IgD-negative memory B cell (primary cell): ENCODE measurements at regions not wholly inside any gene's neighbourhood (a gene's known extent, or its start where the extent isn't known, plus 50 kb on each side); places are given as distances from the start of the nearest gene placed in this dataset.
A peak's percentile ranks its signal among the peaks of the same experiment; 100 is the strongest.

ENCODE experiments used
- H3K27ac Mint-ChIP-seq, 3 donors: one replicate each; pipeline ENCODE4 v1.8.0; 2020 to 2022; ENCODE audit warnings: mild to moderate bottlenecking in 3 of 3, mixed read lengths in 3 of 3, moderate library complexity in 1 of 3
- H3K27me3 Mint-ChIP-seq: one replicate; pipeline ENCODE4 v1.8.0; 2021; ENCODE audit warnings: mixed read lengths
- H3K36me3 Mint-ChIP-seq: one replicate; pipeline ENCODE4 v1.8.0; 2020; ENCODE audit warnings: mild to moderate bottlenecking, mixed read lengths
- H3K4me1 Mint-ChIP-seq, 3 donors: one replicate each; pipeline ENCODE4 v1.8.0; 2020 to 2022; ENCODE audit warnings: mixed read lengths in 3 of 3, mild to moderate bottlenecking in 1 of 3
- H3K4me3 Mint-ChIP-seq, 4 donors: one replicate each; pipeline ENCODE4 v1.8.0; 2020 to 2022; ENCODE audit warnings: mild to moderate bottlenecking in 4 of 4, mixed read lengths in 4 of 4, moderate library complexity in 3 of 4
- H3K9me3 Mint-ChIP-seq, 3 donors: one replicate each; pipeline ENCODE4 v1.8.0; 2020 to 2021; ENCODE audit warnings: mixed read lengths in 3 of 3, mild to moderate bottlenecking in 1 of 3

DNA sequence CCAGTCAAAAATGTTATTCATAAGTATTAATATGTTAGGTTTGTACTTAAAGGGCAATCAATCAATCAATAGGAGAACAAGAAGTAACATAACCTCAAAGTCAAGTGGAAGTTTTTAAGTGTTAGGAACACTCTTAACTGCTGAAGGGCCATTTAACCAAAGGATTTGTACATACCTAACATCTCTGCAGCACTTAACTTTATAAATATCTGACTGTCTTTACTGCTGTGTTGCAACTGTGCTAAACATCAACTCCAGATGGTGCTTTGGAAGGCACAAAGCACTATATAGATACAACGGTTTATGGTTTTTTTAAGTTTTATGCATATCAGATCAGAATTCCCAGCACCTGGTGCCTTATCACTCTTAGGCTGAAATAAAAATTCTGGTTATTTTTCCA lies 604.9 kb upstream of the PTGER4 start:
- Mint-ChIP-seq H3K36me3 (peaks cover 2% of the 10 kb centered on the region), H3K9me3 (no peaks in the 10 kb centered on the region), H3K27ac (no peak overlapping the region), H3K4me1 (no peaks in the 10 kb centered on the region), H3K4me3 (no peak overlapping the region), H3K27me3 (no peaks in the 10 kb centered on the region)

DNA sequence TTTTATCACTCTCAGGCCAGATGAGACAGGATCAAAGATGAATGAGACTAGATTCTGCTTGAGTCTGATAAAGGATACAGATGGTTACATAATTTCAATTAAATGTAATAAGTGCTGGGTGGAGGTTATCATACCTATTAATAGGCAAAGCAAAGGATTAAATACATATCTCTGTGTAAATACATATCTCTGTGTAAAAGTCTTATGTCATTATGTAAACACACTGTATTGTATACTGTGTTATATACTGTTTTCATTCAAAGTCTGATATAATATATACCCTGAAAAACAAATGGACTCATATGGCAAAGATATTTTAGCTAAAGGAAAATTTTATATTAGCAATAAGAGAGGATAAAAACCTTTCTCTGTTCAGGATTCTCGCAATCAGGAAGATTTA lies 605.8 kb upstream of the PTGER4 start:
- Mint-ChIP-seq H3K9me3 (no peaks in the 10 kb centered on the region), H3K36me3 (peaks cover 2% of the 10 kb centered on the region), H3K4me1 (no peaks in the 10 kb centered on the region), H3K4me3 (no peak overlapping the region), H3K27me3 (no peaks in the 10 kb centered on the region), H3K27ac (no peak overlapping the region)

DNA sequence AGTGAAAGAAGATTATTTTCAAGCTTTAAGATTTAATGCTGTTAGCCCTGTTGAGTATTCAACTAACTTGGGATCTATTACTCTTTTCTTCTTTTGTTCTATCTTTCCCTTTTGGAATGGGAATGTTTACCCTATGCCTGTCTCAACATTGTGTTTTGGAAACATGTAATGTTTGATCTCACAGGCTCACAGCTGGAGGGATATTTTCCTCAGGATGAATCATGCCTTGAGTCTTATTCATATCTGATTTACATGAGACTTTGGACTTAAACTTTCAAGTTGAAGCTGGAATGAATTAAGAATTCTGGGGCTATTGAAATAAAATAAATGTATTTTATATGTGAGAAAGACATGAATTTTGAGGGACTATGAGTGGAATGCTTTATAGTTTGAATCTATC lies 607.8 kb upstream of the PTGER4 start:
- H3K27ac Mint-ChIP-seq = no peak overlapping the region

DNA sequence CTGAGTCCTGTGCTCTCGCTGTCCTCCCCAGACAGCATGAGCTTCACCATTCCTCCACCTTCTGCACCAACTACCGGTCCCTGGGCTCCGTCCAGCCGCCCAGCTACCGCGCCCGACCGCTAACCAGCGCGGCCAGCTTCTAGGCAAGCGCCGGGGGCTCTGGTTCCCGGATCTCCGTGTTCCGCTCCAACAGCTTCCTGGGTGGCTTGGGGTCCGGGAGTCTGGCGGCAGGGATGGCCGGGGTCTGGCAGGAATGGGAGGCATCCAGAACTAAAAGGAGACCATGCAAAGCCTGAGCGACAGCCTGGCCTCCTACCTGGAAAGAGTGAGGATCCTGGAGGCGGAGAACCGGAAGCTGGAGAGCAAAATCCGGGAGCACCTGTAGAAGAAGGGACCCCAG lies 613.1 kb upstream of the PTGER4 start:
- no peaks in the 10 kb centered on the region for H3K27me3 Mint-ChIP-seq
- H3K27ac Mint-ChIP-seq = no peak overlapping the region
- H3K9me3 Mint-ChIP-seq = peaks cover 0 to 1% (median 0%) of the 10 kb centered on the region in 3 donors
- H3K4me1 Mint-ChIP-seq = no peaks in the 10 kb centered on the region
- H3K4me3 Mint-ChIP-seq = no peak overlapping the region
- H3K36me3 Mint-ChIP-seq = no peaks in the 10 kb centered on the region

More for the DNA sequence above, 607.8 kb upstream of the PTGER4 start:
- H3K4me1 Mint-ChIP-seq = no peaks in the 10 kb centered on the region
- H3K36me3 Mint-ChIP-seq = no peaks in the 10 kb centered on the region
- H3K9me3 Mint-ChIP-seq = no peaks in the 10 kb centered on the region
- H3K4me3 Mint-ChIP-seq = no peak overlapping the region
- no peaks in the 10 kb centered on the region for H3K27me3 Mint-ChIP-seq

DNA sequence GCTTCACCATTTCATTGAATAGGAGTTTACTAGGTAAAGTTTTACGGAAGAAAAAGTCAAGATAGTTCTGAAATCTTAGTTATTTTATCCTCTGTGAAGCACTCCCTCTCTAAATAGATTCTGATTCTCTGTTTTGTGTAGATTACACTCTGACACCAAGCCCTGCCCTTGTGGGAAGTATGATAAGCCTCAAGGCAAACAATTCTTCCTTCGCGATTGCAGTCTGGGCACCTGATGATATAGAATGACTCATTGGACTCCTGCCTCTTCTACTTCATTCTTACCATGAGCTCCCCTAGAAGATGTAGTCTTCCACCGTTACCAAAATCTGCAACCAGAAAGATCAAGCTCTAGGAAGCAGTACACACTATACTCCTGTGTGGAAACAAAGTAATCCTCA lies 626.9 kb upstream of the PTGER4 start:
- H3K9me3 Mint-ChIP-seq = no peaks in the 10 kb centered on the region
- no peaks in the 10 kb centered on the region for H3K36me3 Mint-ChIP-seq
- no peak overlapping the region for H3K27ac Mint-ChIP-seq
- no peaks in the 10 kb centered on the region for H3K4me1 Mint-ChIP-seq
- H3K27me3 Mint-ChIP-seq = no peaks in the 10 kb centered on the region
- no peak overlapping the region for H3K4me3 Mint-ChIP-seq

DNA sequence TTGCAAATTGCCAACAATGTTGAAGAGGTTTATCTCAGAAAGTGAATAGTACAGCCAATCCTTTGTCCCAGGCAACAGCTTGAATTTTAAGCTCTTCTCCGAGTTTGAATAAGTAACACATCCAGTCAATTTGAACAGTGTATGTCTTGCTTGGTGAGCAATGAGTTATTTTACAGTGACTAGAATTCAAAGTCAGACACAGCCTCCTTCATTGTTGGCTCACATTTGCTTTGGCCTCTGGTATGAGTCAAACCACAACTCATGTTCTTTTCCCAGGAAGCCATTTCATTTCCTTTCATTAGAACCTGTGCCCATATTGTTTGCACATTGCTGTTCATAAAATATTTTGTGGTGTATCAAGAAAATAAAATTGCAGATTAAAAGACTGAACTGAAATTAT lies 622.0 kb upstream of the DAB2 start:
- Mint-ChIP-seq H3K4me1 (peaks cover 9 to 19% (median 9%) of the 10 kb centered on the region in 3 donors), H3K4me3 (no peak overlapping the region), H3K9me3 (no peaks in the 10 kb centered on the region), H3K27ac (no peak overlapping the region), H3K27me3 (no peaks in the 10 kb centered on the region), H3K36me3 (peaks cover 2% of the 10 kb centered on the region)

DNA sequence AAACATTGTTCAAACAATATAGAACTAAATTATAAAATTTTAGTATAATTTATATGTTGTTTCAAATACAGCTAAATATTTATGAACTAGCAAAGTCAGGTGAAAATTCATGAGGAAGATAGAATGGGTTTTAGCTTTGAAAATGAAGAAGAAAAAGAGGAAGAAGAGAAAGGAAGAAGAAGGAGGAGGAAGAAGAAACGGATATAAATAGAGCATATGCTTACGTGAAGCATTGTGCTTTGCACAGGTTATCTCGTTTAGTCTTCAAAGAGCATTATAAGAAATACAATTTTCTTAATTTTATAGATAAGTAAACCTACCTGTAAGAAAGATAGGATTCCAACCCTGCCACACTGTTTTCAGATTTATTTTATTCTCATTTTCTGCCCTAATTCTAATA lies 620.6 kb upstream of the DAB2 start:
- Mint-ChIP-seq H3K9me3 (no peaks in the 10 kb centered on the region), H3K27ac (no peak overlapping the region), H3K4me3 (peak overlapping the region in 1 of 4 donors; percentile 33)

DNA sequence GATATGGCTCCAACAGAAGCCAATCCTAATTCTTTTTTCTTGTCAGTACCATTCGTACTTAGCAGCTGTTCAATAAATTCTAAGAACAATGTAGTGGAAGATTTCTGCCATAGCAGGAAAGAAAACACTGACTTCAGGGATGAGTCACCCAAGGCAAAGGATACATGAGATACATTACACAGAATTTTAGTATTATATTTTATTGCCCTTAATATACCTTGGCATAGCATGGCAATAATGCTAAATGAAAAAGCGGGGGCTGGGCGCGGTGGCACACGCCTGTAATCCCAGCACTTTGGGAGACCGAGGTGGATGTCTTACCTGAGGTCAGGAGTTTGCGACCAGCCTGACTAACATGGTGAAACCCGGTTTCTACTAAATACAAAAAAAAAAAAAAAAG lies 619.1 kb upstream of the DAB2 start:
- H3K9me3 Mint-ChIP-seq = no peaks in the 10 kb centered on the region
- peak overlapping the region in 1 of 3 donors; percentile 82 for H3K27ac Mint-ChIP-seq
- H3K27me3 Mint-ChIP-seq = no peaks in the 10 kb centered on the region
- peaks cover 2% of the 10 kb centered on the region for H3K36me3 Mint-ChIP-seq
- no peak overlapping the region for H3K4me3 Mint-ChIP-seq
- peaks cover 9 to 19% (median 9%) of the 10 kb centered on the region in 3 donors for H3K4me1 Mint-ChIP-seq

More for the DNA sequence above, 620.6 kb upstream of the DAB2 start:
- no peaks in the 10 kb centered on the region for H3K27me3 Mint-ChIP-seq
- H3K36me3 Mint-ChIP-seq = peaks cover 2% of the 10 kb centered on the region
- peaks cover 9 to 19% (median 9%) of the 10 kb centered on the region in 3 donors for H3K4me1 Mint-ChIP-seq

DNA sequence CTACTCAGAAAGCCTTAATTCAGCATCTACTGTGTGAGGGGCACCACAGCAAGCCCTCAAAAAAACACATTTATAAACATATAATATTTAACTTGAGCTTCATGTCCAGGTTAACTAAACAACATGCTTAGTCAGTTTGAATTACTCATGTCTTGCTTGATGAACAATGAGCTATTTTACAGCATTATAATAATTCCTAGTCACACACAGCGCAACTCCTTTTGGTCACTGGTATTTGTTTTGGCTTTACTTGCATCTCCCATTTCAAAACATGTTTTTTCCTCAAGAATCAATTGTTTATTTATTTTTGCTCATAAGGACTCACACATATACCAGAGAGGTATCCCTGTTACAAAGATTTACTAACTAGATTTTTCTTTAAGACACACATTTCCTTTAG lies 616.7 kb upstream of the DAB2 start:
- Mint-ChIP-seq H3K27ac (no peak overlapping the region), H3K27me3 (no peaks in the 10 kb centered on the region), H3K4me1 (peaks cover 8 to 14% (median 9%) of the 10 kb centered on the region in 3 donors), H3K36me3 (peaks cover under 1% of the 10 kb centered on the region), H3K9me3 (no peaks in the 10 kb centered on the region), H3K4me3 (no peak overlapping the region)

DNA sequence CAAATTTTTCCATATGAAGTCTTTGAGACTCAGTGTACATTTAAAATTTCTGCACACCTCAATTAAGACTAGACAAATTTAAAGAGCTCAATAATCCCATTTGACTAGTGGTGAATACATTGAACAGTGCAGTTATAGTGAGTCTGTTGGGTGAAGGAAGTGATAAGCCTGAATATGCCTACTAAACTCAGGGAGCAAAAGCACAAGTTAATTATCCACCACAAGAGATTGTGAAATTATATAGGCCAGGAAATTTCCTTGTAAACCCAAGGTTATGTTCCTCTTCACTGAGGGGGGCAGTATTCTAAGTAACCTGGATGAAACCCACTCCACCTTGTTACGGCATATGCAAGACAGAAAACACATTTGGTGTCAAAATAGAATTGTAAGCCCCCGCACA lies 612.9 kb upstream of the DAB2 start:
- no peak overlapping the region for H3K27ac Mint-ChIP-seq
- no peaks in the 10 kb centered on the region for H3K27me3 Mint-ChIP-seq
- no peaks in the 10 kb centered on the region for H3K36me3 Mint-ChIP-seq
- no peaks in the 10 kb centered on the region for H3K9me3 Mint-ChIP-seq
- H3K4me3 Mint-ChIP-seq = no peak overlapping the region
- peaks cover 6 to 18% (median 16%) of the 10 kb centered on the region in 3 donors for H3K4me1 Mint-ChIP-seq

DNA sequence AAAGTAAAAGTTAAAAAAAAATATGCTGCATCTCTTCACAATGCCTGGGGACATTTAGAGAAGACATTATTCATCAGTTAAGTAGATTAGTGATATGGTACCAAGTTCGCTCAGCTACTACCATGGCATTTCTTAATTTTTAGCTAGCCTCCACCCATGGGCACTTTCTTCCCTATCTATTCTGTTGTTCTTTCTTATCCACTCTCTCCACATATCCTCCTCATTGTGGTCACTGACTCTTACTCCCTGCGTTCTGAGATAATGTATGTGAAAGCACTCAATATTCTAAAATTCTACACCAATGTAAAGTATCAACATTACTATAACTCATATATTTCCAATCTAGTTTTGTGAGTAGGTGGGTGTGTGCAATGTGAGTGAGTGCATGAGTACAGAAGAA lies 609.7 kb upstream of the DAB2 start:
- H3K4me3 Mint-ChIP-seq = no peak overlapping the region
- peaks cover 1% of the 10 kb centered on the region for H3K27me3 Mint-ChIP-seq
- H3K9me3 Mint-ChIP-seq = peaks cover 0 to 3% (median 0%) of the 10 kb centered on the region in 3 donors
- H3K36me3 Mint-ChIP-seq = peaks cover 3% of the 10 kb centered on the region
- H3K27ac Mint-ChIP-seq = peak overlapping the region; percentile 71 to 96 (median 93)
- H3K4me1 Mint-ChIP-seq = peaks cover 6 to 23% (median 21%) of the 10 kb centered on the region in 3 donors

DNA sequence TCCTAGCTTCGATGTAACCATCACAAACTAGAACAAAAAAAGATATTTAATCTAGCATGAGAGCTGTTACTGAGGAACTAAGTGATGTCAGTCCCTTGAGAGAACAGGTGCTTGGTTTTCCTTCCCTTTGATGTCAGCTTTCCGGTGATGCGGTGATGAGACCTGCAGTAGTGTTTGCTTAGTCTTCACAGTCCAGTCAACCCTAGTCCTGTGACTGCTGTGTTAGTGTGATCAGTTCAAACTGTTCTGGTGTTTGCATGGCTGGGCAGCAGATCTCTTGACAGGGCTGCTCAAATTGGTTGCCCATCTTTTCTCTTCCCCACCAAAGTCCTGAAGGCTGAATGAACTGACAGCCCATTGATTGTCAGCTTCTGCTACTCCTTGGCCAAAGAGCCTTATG lies 608.6 kb upstream of the DAB2 start:
- peak overlapping the region in 3 of 4 donors; percentile 0 to 88 (median 61) for H3K4me3 Mint-ChIP-seq
- peak overlapping the region; percentile 47 to 96 (median 93) for H3K27ac Mint-ChIP-seq
- peaks cover 6 to 23% (median 21%) of the 10 kb centered on the region in 3 donors for H3K4me1 Mint-ChIP-seq
- H3K36me3 Mint-ChIP-seq = peaks cover 5% of the 10 kb centered on the region
- peaks cover 1% of the 10 kb centered on the region for H3K27me3 Mint-ChIP-seq
- peaks cover 0 to 5% (median 0%) of the 10 kb centered on the region in 3 donors for H3K9me3 Mint-ChIP-seq

DNA sequence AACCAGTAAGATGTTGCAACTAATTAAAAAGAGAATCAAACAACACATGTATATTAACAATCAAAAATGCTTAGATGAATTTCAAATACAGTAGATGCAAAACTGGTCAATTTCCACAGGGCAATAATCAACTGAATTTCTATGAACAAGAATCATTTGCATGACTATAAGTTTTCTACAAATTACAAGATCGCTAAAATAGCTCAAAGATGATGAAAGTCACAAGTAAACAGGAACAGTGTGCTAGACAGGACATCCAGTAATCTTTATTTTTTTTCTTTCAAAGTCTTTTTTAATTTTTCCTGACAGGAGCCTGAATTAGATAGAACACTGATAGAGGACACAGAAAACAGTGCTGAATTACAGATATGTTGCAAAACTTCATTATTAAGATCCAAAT lies 608.2 kb upstream of the DAB2 start:
- Mint-ChIP-seq H3K27ac (peak overlapping the region; percentile 47 to 96 (median 93)), H3K36me3 (peaks cover 5% of the 10 kb centered on the region)

DNA sequence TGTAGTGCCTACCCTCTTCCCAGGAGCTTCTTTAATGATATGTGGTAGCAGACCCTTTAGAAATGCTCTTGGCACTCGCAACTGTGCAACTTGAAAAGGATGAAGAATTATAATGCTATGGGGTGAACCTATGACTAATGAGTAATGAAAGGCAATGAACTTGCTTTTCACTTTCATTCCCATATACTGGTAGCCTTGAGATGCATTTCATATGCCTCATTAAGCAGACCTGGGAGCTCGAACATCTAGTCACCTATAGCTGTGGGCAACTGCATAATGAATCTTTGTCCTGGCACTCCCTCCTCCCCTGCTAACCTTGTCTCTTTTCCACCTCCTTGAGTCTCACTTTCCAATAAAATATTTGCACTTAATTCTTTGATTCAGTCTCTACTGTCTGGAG lies 605.9 kb upstream of the DAB2 start:
- H3K4me3 Mint-ChIP-seq = no peak overlapping the region
- H3K4me1 Mint-ChIP-seq = peaks cover 6 to 26% (median 21%) of the 10 kb centered on the region in 3 donors
- peaks cover 5% of the 10 kb centered on the region for H3K36me3 Mint-ChIP-seq
- H3K27me3 Mint-ChIP-seq = peaks cover 1% of the 10 kb centered on the region
- H3K9me3 Mint-ChIP-seq = peaks cover 0 to 5% (median 0%) of the 10 kb centered on the region in 3 donors
- H3K27ac Mint-ChIP-seq = peak overlapping the region in 1 of 3 donors; percentile 96

More for the DNA sequence above, 608.2 kb upstream of the DAB2 start:
- Mint-ChIP-seq H3K4me1 (peaks cover 6 to 23% (median 21%) of the 10 kb centered on the region in 3 donors), H3K4me3 (peak overlapping the region in 3 of 4 donors; percentile 0 to 88 (median 61)), H3K9me3 (peaks cover 0 to 5% (median 0%) of the 10 kb centered on the region in 3 donors), H3K27me3 (peaks cover 1% of the 10 kb centered on the region)

DNA sequence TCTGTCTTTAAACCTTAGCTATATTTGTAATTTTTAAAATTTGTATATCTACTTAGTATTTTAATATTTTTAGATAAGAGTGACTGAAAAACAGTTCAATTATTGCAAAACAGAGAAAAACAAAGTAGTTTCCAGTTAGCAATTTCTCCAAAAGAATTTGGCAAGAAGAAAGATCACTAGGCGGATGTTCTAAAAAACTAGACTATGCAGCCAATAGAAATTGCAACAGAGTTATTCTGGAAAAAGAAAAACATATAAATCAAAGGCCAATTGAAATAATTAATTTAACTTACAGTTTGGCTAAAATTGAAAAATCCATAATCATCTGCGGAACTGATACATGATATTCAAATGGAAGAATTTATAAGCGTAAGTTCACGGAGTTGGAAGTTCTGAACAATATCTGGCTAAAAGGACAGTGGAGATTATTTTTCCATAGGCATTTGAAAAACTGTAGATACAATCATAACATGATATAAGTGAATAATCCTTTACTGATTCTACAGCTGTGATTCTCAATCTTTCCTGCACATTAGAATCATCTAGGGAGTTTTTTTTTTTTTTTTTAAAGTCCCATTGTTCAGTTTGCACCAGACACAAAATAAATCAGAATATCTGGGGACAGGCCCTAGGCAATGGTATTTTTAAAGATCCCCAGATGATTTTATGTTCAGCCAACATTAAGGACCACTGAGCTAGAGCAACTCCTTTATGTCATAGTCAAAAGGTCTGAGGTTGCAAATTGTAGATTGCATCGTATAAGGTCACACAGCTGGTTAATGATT lies 605.1 kb upstream of the DAB2 start:
- H3K4me1 Mint-ChIP-seq = peaks cover 6 to 26% (median 21%) of the 10 kb centered on the region in 3 donors
- peak overlapping the region in 1 of 3 donors; percentile 63 for H3K27ac Mint-ChIP-seq
- H3K27me3 Mint-ChIP-seq = peaks cover 1% of the 10 kb centered on the region
- H3K9me3 Mint-ChIP-seq = peaks cover 0 to 5% (median 0%) of the 10 kb centered on the region in 3 donors
- H3K36me3 Mint-ChIP-seq = peaks cover 5% of the 10 kb centered on the region
- H3K4me3 Mint-ChIP-seq = no peak overlapping the region

DNA sequence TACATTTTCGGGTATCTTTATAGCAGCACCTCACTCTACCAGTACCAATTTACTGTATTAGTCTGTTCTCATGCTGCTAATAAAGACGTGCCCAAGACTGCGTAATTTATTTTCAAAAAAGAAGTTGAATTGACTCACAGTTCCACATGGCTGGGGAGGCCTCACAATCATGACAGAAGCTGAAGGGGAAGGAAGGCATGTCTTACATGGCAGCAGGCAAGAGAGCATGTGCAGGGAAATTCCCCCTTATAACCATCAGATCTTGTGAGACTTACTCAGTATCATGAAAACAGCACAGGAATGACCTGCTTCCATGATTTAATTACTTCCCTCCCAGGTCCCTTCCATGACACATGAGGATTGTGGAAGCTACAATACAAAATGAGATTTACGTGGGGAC lies 602.6 kb upstream of the DAB2 start:
- Mint-ChIP-seq H3K27me3 (peaks cover 1% of the 10 kb centered on the region), H3K27ac (peak overlapping the region in 2 of 3 donors; percentile 11 to 16), H3K4me3 (no peak overlapping the region), H3K9me3 (peaks cover 0 to 5% (median 0%) of the 10 kb centered on the region in 3 donors), H3K4me1 (peaks cover 0 to 8% (median 2%) of the 10 kb centered on the region in 3 donors), H3K36me3 (peaks cover 5% of the 10 kb centered on the region)
